ENCODE measurements at regions not wholly inside any gene's neighbourhood (a gene's known extent, or its start where the extent isn't known, plus 50 kb on each side); places are given as distances from the start of the nearest gene placed in this dataset.
"Not testable (repeated sequence)": the region's sequence is repeated elsewhere in the genome, so short reads cannot be mapped to it uniquely, and the experiment has no call there.

DNA sequence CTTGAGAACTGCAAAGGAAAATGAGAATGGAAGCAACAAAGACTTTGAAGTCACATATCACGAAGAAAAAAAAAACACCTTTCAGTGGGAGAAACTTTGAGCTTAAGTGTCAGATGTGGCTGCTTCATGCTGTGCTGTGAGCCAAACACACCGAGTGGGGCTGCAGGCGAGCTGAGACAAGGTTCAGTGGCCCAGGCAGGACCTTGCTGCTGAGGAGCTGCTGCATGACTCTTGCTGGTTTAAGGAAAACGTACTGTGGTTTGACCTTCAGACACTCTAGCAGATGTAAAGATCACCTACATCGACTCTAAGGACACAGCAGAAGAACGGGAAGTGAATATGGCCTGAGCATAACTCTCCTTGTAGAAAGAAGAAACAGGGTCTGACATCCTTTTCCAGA is 118.1 kb upstream of the OR4E1 start:
- DNase-seq = no peak

DNA sequence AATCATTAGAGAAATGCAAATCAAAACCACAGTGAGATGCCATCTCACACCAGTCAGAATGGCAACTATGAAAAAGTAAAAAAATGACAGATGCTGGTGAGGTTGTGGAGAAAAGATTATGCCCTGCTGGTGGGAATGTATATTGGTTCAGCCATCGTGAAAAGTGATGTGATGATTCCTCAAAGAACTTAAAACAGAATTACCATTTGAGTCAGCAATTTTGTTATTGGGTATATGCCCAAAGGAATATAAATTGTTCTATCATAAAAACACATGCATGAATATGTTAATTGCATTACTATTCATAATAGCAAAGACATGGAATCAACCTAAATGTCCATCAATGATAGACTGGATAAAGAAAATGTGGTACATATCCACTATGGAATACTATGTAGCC is 115.1 kb upstream of the OR4E1 start:
- DNase-seq = not testable (repeated sequence)

DNA sequence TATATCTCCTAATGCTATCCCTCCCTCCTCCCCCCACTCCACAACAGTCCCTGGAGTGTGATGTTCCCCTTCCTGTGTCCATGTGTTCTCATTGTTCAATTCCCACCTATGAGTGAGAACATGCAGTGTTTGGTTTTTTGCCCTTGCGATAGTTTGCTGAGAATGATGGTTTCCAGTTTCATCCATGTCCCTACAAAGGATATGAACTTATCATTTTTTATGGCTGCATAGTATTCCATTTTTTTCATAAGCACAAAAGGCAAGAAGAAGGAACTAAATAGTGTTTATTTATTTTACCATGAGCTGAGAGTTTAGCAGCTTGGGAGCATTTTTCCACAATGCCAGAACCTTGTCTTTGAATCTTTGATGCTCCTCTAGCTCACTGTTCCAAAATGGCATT is 113.6 kb upstream of the OR4E1 start:
- DNase-seq = not testable (repeated sequence)

DNA sequence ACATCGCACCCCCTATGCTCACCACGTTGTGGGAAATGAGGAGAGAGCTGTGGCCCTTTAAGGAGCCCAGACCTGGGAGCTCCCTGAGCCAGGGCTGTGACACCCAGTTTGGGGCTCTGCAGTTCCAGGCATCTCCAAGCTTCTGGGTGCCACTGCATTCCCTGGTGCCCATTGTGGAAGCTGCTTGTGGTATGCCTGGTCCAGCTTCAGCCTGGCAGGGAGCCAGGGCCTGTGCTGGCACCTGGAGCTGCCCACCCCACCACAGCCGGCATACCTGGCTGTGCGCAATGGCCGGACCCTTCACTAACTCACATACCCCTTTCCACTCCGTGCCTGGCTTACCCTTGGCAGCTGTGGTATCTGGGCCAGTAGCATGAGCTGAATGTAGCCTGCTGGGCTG is 107.9 kb upstream of the OR4E1 start:
- no peak for DNase-seq

DNA sequence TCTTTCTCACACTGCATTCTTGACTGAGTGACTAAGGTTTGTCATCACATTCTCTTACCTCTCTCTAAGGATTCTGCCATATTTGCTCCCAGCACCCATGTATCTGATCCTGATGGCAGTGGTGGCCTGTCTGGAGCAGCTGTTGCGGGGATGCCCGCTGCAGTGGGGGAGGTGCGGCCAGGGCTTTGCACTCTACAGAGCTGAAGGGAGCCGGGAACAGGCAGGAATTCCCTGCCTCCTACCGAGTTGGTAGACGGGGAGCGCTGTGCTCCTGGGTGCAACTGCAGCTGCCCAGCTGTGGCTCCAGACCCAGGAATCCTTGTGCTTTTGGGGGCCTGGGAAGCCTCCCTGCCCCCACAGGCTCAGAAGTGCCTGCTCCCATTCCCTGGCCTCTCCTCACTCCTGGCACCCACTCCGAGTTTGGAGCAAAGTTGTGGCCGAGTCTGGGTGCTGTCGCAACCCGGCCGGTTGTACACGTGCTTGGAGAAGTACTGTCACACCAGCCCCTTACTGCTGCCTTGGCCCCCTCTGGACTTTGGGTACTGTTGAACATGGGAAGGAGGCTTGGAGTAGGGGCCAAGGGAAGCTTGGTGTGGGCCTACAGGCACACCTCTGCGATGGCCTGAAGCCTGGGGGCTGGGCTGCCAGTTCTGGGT is 106.9 kb upstream of the OR4E1 start:
- DNase-seq = no peak

DNA sequence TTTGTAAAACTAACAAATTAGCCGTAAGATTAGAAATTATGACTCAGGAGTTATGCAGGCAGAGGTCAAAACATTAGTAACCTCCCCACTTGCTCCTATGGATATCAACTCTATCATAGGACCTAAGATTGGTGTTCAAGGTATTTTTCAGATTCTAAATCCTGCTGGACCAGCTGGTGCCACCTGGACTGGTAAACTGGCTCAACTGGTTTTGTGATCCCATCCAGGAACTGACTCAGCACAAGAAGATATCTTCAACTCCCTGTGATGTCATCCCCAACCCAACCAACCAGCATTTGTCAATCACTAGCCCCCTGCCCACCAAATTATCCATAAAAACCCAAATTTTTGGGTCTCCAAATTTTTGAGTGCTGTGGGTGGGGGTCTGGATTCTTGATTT is 98.1 kb upstream of the OR4E1 start:
- DNase-seq = no peak

DNA sequence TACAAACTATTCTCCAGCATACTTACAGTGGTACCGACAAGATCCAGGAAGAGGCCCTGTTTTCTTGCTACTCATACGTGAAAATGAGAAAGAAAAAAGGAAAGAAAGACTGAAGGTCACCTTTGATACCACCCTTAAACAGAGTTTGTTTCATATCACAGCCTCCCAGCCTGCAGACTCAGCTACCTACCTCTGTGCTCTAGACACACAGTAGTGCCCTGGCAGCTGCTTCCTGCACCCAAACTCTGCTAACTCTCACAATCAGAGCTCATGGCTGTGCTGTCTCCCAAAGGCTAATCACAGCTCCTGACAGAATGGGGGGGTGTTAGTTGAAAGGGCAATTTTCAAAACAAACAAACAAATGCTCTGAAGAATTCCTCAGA is 95.2 kb upstream of the OR4E1 start:
- DNase-seq = no peak

DNA sequence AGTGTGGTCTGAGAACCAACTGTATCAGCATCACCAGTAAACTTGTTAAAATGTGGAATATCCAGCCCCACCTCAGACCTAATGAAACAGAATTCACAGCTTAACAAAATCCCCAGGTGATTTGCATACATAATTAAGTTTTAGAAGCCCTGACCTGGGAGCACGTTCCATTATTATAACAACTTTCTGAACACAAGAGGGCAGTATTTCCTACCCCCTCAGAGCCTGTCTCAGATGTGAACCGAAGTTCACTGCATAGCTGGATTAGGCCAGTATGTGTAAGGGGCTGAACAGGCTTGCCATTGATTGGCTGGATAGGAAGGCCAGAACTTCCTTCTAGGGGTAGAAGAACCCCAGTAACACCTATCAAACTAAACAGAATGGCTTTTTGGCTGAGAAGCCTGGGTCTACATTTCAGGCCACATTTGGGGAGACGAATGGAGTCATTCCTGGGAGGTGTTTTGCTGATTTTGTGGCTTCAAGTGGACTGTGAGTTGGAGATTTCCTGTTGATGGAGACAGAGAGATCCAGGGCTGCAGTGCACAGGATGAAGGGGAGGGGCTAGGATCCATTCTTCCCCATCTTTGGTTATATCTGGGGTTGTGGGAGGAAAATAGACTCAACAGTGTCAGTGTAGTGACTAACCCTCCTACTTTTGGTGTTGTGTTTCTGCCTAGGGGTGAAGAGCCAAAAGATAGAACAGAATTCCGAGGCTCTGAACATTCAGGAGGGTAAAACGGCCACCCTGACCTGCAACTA is 94.7 kb upstream of the OR4E1 start:
- no peak for DNase-seq

DNA sequence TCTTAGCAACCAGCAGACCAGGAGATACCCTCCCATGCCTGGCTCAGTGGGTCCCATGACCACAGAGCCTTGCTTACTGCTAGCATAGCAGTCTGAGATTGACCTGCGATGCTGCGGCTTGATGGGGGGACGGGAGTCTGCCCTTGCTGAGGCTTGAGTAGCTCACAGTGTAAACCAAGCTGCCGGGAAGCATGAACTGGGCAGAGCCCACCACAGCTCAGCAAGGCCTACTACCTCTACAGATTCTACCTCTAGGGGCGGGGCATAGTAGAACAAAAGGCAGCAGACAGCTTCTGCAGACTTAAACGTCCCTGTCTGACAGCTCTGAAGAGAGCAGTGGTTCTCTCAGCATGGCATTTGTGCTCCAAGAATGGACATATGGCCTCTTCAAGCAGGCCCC is 86.7 kb upstream of the OR4E1 start:
- DNase-seq = not testable (repeated sequence)

DNA sequence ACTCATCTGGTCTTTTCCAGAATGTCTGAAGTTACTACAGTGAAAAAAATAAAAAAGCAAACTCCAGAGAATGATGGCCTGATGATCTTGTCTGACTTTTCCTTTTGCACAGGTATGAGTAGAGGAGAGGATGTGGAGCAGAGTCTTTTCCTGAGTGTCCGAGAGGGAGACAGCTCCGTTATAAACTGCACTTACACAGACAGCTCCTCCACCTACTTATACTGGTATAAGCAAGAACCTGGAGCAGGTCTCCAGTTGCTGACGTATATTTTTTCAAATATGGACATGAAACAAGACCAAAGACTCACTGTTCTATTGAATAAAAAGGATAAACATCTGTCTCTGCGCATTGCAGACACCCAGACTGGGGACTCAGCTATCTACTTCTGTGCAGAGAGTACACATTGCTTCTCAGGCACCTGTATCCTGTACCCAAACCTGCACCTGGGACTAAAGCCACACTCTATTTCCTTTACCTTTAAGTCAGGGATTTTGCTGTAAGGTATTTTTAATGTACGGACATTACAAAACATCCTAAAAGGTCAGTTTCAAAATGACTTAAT is 75.8 kb upstream of the OR4E1 start:
- no peak for DNase-seq

DNA sequence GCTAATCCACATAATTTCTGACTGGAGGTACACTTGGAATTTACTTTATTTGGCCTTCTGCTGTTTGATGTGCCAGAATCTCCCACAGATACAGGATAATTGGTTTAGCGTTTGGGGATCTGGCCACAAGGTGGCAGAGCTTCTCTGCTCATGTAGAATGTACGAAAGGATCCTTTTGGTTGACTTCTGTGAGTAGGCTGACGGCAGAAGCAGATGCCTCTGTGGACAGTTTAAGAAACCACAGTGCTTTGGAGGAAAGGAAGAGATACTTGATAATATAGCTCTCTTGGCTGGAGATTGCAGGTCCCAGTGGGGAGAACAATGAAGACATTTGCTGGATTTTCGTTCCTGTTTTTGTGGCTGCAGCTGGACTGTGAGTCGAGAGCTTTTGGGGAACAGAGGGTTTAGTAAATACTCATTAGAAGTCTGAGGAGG is 75.3 kb upstream of the OR4E1 start:
- DNase-seq = peak; percentile 51

DNA sequence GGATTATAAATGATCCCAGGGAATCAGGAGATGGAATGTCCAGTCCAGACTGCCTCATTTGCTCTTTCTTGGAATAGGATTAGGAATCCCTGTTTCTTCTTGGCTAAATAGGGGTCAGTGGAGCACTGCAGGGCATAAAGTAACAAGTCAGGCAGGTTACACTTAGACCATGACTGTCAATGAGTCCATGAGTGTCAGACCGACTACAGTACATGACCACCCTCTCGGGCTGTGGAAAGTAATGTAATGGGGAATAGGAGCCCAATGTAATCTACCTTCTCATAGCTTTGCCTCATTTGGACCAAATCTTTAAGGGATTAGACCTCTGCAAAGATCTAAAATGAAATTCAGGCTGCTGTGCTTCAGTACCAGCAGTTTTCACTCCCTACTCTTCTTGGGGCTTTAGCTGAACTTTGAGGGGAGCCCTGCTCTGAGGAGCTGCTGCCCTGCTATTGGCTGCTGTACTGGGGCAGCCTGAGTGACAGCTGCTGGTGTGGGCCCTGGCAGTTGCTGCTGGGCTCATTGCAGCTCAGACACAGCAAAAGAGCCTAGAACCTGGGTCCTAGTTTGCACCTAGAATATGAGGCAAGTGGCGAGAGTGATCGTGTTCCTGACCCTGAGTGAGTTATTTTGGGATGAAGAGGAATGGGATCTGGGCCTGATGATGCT is 62.2 kb upstream of the OR4E1 start:
- DNase-seq = no peak

DNA sequence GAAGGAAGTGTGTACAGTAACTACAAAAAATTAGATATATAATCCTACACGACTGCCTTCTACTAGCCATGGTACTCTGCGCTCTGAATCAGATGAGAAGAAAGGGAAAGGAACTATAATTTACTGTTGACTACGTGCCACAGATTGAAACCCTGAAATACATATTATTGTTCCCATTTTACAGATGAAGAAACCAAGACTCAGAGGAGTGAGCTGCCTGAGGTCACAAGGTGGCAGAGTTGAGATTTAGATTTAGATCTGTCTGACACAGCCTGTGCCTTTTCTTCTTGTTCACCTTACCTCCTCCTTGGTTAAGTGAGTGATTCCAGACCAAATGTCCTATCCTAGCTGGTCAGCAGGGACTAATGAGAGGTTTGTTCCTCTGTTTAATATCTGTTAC is 61.6 kb upstream of the OR4E1 start:
- no peak for DNase-seq

DNA sequence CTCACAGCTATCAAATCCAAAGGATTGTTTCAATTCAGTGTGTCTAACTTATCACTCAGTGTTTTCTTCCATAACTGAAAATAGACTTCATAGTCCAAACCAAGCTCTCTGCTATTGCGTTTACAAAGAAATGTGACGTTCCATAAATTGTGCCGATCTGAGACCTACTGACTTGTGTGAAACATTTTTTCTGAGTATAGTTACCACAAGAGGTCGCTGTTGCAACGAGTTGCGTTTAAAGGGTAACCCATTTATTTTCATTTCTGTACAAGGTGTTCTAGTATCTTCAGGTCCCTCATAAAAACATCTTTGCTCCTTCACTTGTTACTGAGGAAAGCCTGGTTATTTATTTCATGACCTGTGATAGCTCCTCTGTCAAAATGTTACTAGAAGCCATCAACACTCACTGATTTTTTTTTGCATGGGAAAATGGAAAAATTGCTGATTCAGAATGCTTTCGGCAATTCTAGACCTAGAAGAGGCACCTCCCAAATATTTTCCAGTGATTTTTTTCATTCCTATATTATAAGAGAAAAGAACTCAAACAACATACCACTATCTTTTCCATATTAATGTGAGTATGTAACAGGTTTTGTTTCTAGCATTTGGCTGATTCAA is 60.9 kb upstream of the OR4E1 start:
- DNase-seq = no peak

DNA sequence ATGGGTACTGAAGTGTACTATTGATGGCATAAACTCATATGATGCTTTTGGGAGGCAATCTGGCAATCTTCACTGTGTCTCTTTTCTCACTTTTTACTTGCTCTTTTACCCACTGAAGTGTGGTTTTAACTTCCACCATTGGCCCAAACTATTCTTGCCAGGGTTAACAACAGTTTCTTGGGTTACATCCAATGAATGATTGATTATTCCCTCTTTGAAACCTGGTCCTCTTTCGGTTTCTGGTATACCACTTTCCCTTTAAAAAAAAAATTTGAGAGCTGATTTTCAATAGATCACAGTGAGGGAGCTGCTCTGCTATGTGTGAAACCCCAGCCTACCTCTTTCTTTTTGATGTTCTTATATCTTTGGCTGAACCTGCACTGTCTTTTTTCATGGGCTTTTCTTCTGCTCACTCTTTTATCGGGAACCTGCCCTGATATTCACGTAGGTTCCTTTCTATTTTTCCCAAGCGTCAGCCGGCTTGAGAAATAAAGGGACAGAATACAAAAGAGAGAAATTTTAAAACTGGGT is 56.1 kb upstream of the OR4E1 start:
- DNase-seq = no peak

DNA sequence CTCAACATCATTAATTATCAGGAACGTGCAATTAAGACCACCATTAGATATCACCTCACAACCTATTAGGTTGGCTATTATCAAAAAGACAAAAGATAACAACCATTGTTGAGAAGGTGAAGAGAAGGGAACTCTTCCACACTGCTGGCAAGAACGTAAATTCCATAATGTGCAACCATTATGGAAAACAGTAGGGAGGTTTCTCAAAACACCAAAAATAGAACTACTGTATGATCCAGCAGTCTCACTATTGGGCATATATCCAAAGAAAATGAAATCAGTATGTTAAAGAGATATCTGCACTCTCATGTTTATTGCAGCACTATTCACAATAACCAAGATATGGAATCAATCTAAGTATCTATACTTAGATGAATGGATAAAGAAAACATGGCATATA is 51.6 kb upstream of the OR4E1 start:
- DNase-seq = no peak

DNA sequence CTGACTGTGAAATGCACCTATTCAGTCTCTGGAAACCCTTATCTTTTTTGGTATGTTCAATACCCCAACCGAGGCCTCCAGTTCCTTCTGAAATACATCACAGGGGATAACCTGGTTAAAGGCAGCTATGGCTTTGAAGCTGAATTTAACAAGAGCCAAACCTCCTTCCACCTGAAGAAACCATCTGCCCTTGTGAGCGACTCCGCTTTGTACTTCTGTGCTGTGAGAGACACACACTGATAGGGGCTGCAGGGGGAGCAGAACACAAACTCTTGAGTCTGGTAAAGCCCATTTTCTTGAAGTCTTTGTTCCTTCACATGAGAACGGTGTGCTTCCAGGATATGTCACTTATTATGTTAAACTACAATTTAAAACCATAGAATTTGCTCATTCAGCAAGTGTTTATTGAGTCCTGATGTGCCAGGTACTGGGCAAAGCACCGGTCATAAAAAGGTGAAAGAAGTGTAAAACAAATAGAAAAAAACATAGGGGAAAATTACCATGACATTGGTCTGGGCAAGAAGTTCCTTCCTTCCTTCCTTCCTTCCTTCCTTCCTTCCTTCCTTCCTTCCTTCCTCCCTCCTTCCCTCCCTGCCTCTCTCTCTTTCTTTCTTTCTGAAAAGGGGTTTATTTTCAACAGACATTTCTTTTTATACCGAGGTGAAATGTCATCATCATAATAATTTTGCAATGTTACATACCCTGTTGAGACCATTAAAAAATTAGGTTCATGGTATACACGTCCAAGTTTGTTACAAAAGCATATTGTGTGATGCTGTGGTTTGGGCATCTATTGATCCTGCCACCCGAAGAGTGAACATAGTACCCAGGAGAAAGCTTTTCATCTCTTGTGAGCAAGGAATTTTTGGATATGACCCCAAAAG is 50.7 kb upstream of the OR4E1 start:
- no peak for DNase-seq

DNA sequence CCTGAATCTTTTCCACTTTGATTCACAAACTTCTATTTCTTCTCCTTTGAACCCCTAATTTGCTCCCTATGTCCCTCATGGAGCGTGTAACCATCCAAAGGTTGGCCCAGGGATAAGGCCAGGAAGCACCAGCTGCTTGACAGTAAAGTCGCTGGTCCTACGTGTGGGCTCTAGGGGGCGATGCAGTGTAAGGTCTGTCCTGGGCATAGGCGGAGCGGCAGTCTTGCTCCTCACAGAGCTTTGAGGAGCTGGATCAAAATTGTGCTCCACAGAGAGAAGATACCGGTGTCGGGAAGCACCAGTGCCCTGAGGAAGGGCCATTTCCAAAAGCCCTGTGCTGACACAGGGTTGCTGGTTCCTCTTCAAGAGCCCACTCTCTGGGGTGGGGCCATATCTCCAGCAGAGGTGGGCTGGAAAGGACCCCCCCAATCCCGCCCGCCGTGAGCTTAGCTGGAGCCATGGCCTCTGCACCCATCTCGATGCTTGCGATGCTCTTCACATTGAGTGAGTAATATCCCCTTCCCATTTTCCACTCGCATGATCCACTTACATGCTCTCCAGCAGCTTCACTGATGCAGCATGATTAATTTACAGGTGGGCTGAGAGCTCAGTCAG is 49.9 kb upstream of the OR4E1 start:
- DNase-seq = peak; percentile 11

All from retina (tissue), 1 donor.